GM19328 (cell line): ENCODE measurements at regions not wholly inside any gene's neighbourhood (a gene's known extent, or its start where the extent isn't known, plus 50 kb on each side); places are given as distances from the start of the nearest gene placed in this dataset.

Source experiments
- ATAC-seq: cut with Tn5 transposase; IDR thresholded peaks from one replicate; pipeline ENCODE4 v1.9.1; 2021; ENCODE audit warnings: mild to moderate bottlenecking, moderate library complexity; ENCODE audit not compliant: unreplicated experiment

DNA sequence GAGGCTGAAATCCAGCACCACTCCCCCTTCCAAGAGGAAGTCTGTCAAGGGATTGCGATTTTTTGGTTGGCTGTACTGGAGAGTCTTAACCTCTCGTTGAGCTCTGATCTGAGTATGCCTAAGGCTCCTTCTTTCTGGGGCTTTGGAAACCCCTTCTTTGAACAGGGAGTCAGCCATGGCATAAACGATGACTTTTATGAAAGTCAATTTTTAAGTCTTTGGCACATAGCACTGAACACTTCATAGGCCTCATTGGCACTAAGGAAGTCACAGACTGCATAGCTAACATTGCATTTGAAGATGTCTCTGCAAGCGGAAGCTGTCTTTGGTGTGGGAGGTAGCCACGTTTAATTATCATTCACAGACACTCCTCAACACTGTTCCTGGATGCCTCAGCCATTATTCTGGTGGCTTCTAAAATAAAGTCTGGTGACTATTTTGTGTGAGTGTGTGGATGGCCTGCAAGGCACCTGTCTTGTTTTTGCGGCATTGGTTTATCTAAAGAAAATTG lies 148.2 kb upstream of the NCK2 start:
- ATAC-seq: no peak

DNA sequence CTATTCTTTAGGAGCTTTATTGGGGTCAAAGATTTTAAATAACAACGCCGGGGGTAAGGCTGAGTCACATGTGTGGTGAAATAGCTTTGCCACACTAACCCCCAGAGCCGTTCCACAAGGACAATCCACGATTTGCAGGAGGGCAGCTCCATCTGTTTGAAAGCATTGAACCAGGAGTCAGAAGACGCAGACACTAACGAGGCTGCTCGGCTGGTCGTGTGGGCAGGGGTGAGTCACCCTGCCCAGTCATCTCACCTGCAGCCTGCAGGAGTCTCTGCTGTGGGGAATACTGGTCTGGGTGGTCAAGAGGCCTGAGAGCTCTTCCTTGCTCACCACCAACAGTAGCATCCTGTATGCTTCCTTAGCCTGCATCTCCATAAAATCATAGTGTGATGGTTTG lies 149.2 kb upstream of the NCK2 start:
- ATAC-seq: no peak

DNA sequence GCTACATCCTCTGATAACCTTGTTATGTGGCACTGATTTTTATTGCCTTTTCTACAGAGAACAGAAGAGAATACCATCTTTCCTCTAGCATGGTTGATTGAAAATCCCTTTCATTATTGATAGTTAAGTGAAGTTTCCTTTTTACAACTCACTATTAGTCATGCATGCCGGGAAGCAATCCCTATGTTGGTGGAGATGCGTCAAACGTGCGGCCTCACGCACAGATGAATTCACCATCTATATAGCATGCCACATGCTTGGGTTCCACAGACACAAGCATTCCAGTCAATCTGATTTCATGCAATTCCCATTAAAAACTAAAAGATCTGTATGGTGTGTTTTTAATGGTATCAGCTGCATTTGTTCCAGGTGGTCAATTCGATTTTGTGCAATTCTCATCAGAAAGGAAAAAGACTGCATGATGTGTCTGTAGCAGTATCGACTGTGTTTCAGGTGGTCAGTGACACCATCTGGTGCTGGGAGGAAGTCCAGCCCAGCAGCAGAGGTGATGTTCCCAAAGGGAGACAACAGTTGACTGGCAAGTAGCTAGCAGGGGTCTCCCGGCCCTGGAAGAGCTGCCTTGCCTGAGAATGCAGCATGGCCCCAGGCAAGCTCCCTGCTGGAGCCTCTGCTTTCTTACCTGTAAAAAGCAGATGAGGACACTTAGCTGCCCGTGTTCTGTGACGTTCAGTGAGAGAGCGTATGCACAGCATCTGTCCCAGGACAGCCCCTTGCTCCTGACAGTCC lies 151.3 kb upstream of the NCK2 start:
- ATAC-seq: no peak

DNA sequence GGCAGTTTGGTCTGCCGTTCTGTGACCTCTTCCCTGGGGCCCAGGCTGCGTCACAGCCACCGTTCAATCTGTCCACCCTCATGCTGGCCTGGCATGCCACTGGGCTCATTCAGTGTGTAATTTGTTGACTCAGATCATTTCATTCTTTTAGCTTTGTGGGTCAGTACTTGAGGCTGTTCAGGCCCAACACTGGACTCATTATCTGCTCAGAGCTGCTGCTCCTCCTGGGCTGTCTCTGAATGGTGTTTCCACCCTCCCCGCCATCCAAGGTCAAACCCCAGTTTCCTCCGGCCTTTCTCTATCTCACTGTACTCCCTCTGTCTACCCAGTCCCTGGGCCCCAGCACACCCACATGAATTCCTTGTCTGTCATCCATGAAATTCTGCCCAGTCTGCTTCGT lies 152.4 kb upstream of the NCK2 start:
- ATAC-seq: no peak

DNA sequence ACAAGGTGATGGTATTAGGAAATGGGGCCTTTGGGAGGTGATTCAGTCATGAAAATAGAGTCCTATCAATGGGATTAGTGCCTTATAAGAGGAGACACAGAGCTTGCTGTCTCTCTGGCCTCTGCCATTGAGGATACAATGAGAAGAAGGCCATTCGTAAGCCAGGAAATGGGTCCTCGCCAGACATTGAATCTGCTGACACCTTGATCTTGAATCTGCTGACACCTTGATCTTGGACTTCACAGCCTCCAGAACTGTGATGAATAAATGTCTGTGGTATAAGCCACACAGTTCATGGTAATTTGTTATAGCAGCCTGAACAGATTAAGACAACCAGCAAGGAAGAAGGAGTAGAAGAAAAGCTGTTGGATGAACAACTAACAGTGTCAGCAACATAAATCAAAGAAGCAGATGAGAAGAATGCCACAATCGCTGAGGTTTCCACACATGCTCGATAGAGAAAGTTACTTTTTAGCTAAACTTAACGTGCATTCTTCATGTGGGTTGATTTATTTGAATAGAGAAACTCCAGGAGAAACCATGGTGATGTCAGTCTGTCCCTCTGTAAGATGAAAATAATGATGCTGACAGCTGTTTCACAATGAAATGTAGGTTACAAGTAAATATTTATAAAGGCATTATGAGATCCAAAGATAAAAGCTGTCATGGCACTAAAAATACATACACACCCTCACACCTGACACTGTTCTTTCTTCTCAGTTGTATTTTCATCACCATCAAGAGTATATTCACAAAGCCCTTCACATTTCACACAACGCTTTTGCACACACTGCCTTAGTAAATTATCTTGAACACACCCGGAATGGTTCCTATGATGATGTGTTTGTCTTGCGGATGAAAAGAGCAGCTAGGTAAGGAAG lies 153.7 kb upstream of the NCK2 start:
- ATAC-seq: no peak

DNA sequence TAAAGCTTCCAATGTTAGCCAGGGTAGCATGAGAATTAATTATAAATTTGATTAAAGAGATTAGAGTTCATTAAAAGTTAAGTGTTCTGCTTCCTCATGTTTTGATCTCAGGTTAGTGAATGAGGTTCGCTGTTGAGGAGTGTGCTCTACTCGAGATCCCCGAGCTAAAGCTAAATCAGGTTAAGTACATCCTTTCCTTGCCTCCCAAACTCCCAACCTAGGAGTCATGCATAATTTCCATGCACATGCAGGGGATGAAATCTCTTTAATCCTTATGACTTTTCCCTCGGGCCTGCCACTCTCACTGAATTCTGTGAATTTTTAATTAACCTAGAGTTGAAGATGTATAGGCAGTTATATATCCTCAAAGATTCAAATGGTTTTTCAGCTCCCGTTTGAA lies 156.1 kb upstream of the NCK2 start:
- ATAC-seq: no peak

DNA sequence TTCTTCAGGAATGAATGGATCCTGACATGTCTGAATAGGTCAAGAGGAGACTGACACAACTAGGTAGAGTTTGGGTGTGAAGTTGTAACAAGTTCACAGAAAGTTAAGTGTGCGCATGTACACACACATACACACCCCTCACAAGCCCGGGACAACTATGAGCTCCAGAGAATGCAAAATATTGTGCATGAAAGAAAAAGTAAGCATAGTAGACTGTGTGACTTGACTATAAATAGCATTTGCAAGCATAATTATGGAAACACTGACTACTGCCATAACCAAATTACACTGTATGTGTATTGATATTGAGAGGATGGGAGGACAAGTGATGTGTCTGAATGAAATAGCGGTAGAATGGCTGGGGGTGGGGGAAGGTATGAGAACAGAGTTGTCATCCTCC lies 157.1 kb upstream of the NCK2 start:
- ATAC-seq: no peak

DNA sequence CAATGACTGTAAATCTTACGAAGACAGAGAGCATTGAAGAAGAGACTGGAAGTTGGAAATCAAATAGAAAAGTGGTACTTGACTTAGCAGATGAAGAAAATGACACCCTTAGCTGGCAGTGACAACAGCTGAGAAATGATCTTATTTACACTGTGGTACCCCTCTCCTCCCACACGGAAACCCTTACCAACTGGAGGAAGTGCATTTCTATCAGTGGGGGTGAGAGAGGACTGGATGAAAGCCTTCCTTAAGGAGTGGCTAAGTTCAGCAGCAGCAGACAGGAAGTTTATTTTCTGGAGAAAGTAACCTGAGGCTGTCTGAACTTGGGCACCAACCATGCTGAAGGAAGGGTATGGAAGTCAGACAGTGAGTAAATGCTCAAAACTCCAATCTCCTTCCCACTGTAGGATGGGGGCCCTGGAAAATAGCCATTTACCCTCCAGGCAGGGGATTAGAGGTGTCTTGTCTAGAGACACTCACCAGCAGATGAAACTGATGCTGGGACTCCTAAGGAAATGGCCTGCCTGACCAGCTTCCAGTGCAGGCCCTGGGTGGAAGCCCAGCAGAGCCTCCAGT lies 160.2 kb upstream of the NCK2 start:
- no peak for ATAC-seq

DNA sequence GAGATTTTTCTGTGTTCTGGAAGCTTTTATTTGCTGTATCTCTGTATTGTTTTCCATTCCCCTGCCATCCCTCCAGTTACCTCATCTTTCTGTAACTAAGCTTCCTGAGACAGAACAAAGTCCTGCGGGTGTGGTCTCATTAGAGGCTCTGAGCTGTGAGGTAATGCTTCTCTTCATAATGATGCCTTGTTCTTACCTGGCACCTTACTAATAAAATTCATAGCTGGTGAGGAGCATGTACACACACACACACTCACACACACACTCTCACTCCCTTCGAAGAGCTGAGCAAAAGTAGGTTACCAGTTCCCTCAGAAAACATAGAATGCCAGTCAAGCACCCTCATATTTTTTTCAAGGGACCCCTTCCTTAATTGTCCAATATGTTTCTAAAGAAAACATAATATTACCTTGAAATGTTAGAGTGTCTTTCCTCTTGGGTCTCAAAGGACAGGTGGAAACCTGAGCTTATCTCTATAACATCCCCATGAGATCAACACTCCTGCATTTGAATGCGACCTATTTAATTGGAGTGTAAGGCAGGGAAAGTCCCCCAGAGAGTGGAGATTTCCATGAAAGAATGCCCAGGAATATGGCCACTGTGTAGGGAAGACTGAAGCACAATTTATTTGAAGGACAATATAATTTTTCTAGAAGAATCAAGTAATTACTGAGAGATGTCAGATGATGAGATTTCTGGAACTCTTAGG lies 161.6 kb upstream of the NCK2 start:
- ATAC-seq: no peak

DNA sequence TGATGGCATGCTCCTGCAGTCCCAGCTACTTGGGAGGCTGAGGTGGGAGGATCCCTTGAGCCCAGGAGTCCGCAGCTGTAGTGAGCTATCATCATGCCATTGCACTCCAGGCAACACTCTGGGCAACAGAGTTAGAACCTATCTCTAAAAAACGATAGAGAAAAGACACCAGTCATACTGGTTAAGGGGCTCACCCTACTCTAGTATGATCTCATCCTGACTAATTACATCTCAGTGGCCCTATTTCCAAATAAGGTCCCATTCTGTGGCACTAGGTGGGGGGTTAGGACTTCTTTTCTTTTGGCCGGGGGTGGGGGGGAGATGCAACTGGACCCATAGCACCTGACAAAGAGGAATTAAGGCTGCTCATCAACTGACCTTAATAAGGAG lies 163.2 kb upstream of the NCK2 start:
- no peak for ATAC-seq

DNA sequence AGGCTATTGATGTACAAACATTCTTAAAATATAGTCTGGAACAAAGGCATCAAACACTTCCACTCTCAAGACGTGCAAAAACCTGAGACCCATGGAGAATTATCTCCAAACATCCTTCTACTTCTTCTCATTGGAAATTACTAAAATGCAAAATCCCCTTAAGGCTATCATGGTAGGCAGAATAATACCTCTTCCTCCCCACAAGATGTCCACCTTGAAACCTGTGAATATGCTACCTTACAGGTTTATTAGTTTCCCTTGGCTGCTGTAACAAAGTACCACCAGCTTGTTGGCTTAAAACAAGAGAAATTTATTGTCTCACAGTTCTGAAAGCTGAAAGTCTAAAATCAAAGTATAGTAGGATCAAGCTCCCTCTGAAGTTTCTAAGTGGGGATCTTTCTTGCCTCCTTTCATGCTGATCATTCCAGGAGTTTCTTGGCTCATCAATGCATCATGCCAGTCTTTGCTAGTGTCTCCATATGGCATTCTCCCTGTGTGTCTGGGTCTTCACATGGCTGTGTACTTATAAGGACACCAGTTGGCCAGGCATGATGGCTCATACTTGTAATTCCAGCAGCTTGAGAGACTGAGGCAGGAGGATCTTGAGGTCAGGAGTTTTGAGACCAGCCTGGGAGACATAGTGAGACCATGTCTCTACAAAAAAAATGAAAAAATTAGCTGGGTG lies 163.7 kb upstream of the NCK2 start:
- no peak for ATAC-seq

DNA sequence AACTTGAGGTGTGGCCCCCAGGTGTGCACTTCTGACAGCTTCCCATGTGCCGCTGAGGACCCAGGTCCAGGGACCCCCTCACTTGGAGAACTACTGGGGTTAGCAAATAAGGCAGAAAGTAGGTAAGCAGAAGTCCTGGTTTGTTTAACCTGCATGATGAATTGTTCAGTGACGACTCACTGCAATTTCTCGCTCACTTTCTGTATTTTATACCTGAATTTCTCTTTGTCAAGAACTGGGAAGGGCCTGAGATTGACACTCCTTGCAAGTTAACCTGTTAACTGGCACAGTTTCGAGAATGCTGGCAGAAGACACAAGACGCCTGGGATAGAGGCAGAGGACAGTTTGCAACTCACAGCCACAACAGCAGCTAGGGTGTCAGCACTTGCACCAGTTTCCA lies 164.5 kb upstream of the NCK2 start:
- no peak for ATAC-seq

DNA sequence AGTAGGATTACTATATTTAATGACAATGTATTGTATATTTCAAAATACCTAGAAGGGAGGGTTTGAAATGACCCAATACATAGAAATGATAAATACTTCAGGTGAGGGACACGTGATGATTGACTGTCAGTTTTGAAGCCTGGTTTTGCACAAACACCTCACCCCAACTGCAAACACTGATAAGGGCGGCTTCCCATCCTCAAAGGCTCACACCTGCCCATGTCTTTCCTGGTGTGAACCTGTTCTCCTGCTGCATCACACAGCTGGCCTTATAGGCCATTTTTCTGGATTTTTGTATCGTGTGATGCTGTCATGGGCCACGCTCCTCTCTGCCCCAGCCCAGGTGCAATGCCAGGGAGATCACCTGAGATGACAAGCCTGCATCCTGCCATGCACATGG lies 166.5 kb upstream of the NCK2 start:
- ATAC-seq: no peak

DNA sequence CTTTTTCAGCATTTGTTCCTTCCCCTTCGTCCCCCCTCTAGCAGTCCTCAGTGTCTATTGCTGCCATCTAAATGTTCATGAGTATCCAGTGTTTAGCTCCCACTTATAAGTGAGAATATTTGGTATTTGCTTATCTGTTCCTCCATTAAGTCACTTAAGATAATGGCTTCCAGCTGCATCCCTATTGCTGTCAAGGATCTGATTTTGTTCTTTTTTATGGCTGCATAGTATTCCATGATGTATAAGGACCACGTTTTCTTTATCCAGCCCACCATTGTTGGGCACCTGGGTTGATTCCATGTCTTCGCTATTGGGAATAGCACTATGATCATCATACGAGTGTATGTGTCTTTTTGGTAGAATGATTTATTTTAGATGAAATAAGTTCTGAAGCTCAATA lies 166.9 kb upstream of the NCK2 start:
- no peak for ATAC-seq

DNA sequence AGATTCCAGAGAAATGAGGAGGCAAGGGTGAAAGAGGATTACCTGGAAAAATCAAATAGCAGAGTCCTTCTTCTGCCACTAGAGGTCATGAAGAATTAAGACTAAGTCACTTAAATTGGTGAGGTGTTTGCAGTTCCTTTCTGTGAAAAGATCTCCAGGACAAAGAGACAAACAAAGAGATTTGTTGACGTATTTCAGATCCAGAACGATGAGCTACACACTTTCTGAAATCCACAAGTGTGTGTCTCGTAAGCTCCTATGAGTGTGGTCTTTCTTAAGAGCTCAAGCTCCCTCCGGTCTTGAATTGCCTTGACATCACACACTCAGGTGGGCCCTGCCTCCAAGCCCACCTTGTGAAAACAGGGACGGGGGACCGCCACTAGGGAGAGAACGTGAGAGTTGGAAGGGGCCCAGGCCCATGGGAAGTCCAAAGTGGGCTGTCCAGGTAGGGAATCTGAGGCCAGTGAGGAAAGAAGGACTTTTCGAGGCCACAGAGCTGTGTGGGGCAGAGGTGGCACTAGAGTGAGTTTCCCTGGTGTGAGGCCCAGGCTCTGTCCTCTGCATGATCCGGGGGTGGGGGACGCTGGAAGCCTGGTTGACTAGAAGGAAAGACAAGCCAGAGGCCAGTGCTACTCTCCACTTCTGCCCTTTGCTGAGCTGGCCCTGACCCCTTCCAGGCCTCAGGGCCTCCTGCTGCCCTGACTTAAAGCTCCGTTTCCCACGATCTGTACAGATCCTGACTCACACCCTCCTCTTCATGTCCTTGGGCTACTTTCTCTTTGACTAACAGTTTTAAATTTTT lies 168.1 kb upstream of the NCK2 start:
- ATAC-seq: no peak

DNA sequence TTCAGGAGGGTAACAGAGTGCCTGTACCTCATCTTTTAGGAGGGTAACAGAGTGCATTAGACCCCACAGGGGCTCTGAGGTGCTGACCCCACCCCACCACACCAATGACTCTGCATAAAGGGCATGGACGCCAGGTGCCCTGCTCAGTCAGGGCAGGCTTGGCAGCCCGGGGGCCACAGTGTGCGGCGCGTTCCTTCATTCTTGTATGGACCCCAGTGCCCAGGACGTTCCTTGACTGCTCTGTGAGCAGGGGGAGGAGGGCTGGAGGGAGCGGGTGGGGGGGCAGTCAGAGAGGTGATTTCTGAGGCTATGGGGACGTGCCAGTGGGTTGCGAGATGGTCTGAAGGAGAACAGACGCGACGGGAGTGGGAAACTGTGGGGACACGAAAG lies 168.7 kb upstream of the NCK2 start:
- no peak for ATAC-seq

DNA sequence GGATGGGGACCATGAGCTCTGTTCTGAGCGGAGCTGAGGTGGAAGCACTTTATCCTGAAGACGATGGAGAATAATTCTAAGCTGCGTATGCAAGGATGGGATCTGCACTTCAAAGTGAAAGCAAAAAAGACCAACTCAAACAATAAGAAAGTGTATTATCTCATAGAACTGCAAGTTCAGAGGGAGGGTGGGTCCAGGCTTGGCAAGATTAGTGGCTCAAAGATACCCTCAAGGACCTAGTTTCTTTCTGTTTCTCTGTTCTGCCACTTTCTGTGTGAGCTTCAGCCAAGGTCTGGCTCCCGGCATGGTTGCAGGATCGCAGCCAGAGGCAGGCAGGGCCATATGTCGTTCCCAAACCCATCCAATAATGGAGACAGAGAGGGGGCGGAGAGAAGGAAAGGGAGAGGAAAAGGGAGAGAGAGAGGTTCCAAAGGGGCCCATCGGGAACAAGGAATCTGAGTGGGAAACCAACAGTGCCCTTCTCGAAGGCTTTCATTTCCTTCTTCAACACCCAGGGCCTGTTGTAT lies 169.2 kb upstream of the NCK2 start:
- ATAC-seq: no peak

DNA sequence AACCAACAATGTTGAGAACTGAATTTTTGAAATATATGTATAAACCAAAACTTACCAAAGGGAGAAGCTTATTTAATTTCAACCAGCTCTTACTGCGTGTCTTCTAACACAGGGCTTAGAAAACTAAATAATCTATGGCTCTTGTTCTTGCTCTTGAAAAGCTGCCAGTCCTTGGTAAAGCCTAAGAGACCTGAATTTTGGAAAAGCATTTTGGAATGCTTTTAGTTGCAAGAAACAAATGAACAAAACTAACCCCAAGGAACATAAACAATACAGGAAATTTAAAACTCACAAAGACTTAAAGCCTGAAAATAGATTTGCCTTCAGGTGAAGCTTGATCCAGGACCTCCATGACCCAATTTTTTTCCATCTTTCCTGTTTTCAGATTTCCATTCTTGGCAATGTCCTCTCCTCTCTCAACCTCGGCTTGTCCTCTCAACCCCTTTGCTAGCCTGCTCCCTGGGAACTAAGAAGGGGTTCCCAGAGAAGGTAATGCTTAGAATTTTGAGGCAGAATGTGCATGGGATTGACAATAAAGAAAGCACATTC lies 169.8 kb upstream of the NCK2 start:
- no peak for ATAC-seq

DNA sequence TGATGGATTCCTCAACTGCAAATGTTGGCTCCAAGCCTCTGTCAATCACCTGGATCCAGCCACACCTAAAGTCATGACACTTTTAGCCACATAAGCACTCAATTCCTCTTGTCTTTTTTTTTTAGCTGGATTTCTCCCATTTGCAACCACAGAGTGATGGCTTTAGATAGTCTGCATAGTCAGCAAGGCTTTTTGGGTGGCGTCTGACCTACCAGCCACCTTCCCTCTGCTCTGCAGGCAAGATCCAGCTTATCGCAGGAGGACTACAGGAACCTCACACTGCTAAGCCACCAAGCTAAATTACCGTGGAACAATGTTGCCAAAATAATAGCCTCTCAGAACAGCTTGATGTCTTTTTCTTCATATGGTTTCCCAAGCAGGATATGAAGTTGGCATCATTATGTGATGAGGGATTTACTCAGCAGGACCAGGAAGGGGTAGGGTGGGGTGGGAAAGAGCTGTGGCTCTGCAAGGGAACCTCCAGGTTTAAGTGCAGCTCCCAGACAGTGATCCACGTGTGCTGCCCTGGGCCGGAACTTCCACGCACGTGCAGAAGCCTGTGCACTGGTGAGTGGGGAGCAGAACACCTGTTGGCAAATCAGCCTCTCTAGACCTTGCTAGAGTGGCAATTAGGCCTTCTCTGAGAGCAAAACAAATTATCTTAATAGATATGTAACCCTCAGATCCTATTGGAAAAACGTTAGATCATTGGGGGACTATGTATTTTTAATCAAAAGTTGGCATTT lies 170.6 kb upstream of the NCK2 start:
- no peak for ATAC-seq
